Activated CD4-positive, alpha-beta T cell treated with anti-CD3 and anti-CD28 coated beads for 4 hours (primary cell): ENCODE measurements at regions not wholly inside any gene's neighbourhood (a gene's known extent, or its start where the extent isn't known, plus 50 kb on each side); places are given as distances from the start of the nearest gene placed in this dataset.

Experiments used
- DNase-seq, 2 donors: peaks; one replicate each; pipeline ENCODE4 v3.0.0-alpha.2; 2020

DNA sequence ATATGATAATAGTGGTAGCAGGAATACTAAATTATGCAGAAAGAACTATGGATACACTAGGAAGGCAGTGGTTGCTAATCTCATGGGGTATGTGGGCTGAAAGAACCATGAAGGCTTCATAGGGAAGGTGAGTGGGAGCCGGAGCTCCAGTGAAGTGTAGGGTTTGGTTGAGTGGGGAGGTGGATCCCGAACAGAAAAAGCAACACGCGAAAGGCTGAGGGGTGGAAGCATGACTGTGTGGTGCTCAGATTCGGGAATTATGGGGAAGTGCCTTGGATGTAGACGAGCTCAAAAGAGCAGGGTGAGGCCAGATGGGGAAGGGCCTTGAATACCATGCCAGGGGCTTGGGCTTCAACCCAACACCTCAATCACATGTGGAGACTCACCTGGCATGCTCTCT is 715.1 kb downstream of the TYW1 start:
- DNase-seq: no peak

DNA sequence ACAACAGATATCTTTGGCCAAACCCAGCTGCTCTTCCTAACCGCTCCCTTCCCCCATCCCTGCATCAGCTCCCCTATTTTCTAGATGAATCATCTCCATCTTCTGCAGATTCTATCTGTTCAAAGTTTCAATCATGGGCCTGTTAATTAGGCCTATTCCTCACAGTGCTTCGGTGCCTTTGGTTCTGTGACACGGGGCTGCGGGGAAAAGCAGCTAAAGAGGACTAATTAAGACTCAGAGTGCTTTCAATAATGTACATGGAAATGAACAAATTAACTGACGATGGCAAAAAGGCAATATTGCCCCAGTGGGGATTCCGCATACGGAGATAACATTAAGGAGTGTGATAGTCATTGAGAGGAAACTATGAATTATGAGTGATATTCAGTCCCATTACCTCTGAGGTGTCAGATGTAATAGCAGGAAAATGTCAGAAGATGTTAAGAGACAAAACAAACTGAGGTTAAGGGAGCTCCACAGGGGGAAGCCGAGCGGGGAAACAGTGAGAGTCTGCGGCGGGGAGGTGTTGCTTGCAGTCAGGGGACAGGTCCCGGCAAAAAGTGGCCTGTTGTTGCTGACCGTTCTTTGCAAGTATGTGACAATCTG is 716.9 kb downstream of the TYW1 start:
- no peak for DNase-seq

DNA sequence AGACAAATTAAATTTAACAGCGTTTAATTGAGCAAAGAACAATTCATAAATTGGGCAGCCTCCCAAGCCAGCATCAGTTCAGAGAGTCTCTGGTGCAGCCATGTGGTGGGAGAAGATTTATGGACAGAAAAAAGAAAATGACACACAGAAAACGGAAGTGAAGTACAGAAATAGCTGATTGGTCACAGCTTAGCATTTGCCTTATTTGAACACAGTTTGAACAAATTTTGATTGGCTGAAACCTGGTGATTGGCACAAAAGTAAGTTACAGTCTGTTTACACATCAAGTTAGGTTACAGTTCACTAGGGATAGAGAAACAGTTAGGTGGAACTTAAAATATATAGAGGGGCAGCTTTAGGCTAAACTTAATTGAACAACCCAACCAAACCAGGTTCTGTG is 720.1 kb downstream of the TYW1 start:
- no peak for DNase-seq

DNA sequence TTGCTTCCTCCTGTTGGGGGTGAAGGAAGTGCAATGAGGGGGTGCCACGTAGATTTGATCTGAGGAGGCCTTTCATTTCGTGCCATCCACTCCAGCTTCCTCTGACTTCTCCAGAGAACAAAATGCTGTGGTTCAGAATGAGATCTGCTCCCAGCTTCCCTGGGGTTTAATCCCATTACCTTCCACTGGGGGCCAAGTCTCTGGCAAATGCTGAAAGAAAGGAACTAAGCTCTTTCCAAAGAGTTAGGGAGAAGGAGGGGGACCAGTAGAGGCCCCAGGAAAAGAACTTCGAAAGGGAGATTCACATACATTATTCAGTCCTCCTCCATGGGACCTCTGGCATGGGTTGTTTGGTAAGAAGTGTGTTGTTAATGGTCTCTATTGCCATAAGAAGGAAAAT is 727.0 kb downstream of the TYW1 start:
- DNase-seq: no peak

DNA sequence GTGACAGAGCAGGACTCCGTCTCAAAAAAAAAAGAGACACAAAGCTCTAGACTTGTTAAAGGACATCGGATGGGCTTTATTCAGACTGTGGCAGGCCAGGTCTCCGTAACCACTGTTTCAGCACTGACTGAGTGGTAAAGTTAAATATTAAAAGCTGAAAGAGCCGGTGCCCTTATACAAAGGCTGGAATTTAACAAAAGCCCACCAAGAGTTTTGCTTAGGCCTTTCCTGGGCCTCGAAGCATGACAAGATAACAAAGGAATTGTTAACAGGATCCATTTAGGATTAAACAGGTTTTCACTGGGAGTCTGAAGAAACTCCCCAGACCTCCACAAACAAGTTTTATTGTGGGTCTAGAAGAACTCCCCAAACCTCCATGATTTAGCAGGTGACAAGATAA is 727.8 kb downstream of the TYW1 start:
- no peak for DNase-seq

DNA sequence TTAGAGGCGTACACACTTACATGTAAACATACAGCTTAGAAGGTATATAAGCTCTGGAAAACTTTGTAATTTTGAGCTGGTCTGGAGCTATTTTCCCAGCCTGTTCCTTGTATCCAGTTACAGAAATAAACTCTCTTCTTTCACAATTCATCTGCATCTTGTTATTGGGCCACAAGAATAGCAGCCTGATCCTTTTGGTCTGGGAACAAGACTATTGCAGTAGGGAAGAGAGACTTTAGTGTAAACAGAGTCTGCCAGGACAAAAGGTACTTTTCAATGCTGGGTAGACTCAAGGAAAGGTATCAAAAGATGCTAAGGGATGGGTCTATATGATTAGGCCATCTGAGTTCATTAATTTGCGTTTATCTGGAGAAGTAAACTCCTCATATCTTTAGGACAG is 728.3 kb downstream of the TYW1 start:
- no peak for DNase-seq

DNA sequence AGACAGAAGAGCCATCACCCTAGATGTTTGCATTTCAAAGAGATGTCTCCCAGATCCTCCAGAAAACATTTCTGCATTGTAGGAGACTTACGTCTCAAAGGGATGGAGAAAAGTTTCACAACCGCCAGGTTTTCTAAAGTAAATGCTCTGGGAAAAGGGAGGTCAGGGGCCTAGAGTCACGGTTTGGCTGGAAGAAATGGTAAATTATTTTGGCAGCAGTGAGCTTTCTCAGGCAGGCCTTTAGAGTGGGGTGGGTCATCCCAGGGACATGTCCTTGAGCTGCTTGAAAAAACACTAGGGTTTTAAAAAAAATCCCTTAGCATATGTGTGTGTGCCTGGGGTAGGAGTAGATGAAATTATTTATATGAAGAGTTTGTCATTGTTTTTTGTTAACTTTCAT is 728.8 kb downstream of the TYW1 start:
- no peak for DNase-seq

DNA sequence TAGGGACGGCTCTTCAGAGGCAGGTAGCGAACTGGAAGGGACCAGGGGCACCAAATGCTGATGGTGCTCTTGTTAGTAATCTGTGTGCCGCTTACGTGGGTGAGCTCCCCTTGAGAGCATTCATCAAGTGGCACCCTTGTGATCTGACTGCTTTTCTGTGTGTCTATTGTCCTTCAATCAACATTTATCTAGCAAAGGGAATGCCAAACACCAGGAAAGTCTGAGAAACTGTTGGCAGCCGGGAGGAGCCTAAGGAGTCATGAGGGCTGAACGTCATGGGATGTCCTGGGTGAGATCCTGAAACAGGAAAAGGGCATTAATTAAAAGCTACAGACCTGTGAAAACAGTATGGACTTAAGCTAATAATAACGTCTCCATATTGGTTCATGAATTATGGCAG is 733.1 kb downstream of the TYW1 start:
- DNase-seq: no peak

- DNase-seq: no peak
Measured at GRCh38 chr7:67731704-67732103, 735.1 kb downstream of the TYW1 start.

DNA sequence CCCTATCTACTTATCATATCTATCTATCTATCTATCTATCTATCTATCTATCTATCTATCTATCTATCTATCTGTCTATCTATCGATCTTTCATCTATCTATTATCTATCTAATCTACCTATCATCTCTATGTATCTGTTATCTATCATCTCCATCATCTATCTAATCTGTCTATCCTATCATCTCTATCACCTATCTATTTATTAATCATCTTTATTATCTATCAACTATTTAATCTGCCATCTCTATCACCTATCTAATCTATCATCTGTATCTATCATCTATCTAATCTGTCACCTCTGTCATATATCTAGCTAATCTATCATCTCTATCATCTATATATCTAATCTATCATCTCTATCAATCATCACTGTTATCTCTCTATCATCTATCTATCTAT is 736.3 kb downstream of the TYW1 start:
- DNase-seq: no peak

DNA sequence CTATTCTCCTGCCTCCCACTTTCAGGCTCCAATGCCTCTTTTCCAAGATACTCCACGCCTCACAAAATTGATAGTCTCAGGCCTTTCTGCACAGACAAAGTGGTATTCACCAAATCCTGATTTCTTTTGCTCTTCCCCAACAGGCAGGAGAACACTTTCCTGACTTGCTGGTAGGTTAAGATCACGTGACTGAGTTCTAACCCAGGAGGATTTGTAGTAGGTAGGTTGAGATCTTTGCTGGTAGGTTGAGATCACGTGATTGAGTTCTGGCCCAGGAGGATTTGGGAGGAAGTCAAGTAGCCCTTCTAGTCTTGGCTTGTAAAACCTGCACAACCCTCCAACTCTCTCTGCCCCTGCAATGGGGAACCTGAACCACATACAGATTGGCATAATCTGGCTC is 741.5 kb downstream of the TYW1 start:
- no peak for DNase-seq

GRCh38 chr7:67738958-67739357 is 742.3 kb downstream of the TYW1 start:
- no peak for DNase-seq

DNA sequence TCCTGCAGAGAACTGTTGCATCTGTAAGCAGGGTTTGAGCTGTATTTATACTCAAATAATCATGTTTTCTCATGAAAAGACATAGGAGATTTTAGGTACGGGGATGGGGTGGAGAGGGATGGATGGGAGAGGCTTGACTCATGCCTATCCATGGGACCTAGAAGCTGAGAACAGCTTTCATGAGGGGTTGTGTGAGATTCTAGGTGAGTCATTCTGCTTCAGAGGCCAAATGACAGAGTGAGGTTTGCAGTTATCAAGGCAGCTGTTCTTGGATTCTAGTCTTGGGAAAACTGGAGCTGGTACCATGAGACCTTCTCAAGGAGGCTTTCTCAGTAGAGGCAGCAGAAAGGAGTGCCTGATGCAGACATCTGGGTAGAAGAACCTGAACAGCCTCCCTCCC is 746.9 kb downstream of the TYW1 start:
- no peak for DNase-seq

DNA sequence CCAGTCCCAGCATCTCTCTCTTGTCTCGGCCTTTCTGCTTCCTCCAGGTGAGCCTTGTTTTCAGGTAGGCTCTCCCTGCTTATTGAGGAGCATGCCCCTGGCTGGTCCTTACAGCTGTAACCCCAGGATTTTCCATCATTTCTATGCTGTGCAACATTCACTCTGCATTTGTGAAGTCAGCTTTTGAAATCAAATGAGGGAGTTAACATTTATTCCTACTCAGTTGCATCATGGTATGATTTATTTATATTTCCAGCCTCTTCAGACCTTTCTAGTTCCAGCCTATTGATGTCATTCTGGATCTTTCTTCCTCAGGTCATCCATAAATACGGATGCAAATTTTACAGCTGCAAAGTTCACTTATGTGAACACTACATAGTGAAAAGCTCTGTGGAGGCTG is 755.6 kb downstream of the TYW1 start:
- DNase-seq: no peak

DNA sequence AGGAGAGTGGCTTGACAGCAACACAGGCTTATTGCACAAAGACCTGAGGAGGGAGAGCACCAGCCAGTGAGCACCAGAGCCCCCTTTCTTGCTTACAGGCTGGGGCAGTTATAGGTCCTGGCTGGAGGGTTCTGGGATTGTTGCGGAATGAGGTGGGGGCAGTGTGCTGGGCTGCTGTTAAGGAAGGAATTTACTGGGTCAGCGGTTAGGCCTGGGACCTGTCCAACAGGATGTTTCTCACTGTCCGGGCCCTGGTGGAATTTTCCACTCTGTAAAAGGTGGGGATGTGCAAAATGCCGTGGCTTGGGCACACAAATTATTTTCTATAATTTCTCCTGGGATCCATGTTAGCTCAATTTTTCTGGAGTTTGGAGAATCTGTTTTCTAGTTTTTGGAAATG is 757.3 kb downstream of the TYW1 start:
- DNase-seq: no peak

DNA sequence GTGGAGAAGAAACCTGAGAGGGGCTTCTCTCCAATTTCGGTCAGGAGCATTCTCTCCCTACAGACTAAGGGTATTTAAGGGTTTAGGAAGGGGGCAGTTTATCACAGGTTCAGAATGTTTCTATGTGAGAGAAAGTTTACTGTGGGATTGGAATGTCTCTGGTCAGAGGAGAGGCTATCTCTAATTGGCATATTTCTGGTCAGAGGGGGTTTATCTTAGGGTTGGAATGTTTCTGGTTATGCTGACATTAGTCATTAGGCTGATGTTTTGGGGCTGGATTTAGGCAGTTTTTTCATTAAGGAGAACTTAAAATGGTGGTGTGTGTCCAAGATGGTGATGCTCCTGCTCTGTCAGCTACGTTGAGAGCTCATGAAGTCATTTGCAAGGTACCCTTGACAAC is 758.0 kb downstream of the TYW1 start:
- DNase-seq: no peak

GRCh38 chr7:67758551-67758950 is 761.9 kb downstream of the TYW1 start:
- DNase-seq: no peak

GRCh38 chr7:67760971-67761370 is 764.3 kb downstream of the TYW1 start:
- DNase-seq: no peak

GRCh38 chr7:67762516-67762915 is 765.9 kb downstream of the TYW1 start:
- DNase-seq: no peak

GRCh38 chr7:67764289-67764688 is 767.7 kb downstream of the TYW1 start:
- no peak for DNase-seq

DNA sequence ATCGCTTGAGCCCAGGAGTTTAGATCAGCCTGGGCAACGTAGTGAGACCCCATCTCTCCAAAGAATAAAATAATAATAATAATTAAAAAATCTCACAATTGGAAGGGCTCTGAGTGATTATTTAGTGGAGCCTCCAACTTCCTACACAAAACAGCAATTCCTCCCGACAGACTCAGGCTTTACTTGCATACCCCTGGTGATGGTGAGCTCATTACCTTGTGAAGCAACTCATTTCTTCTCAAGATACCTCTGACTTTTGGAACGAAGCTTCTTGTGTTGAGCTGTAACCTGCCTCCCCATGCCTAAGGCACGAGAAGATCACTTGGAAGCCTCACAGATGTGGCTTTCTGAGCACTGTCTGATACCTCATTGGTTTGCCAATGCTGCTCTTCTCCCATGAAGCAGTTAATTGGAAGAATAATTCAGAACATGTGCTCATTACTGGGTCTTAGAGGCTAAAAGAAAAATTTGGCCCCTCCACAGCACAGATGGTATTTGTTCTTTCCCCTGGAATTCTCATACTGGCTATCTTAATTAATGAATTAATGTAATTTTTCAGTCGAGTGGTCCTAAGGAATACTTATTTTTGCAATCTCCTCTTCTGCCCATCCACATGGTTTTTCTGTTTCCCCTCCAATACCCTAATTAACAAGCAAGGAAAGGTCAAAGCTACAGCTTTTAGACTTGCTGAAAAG is 769.0 kb downstream of the TYW1 start:
- no peak for DNase-seq

DNA sequence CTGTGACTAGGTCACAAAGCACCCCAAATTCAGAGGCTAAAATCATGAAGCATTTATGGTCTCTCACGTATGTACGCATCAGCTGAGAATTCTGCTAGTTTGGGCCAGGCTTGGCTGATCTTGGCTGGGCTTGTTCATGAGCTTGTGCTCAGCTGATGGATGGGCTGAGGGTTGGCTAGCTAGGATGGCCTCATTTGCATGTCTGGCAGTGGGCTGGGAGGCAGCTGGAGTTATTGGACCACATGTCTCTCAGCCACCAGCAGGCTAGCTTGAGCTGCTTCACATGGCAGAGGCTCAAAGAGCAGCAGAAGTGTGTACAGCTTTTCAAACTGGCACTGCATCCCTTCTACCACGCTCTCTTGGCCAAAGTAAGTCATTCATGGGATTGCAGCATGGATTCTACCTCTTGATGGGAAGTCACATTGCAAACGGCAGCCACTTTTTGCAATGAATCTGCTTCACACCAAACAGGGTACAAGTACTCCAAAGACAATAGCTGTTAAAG is 770.3 kb downstream of the TYW1 start:
- no peak for DNase-seq

DNA sequence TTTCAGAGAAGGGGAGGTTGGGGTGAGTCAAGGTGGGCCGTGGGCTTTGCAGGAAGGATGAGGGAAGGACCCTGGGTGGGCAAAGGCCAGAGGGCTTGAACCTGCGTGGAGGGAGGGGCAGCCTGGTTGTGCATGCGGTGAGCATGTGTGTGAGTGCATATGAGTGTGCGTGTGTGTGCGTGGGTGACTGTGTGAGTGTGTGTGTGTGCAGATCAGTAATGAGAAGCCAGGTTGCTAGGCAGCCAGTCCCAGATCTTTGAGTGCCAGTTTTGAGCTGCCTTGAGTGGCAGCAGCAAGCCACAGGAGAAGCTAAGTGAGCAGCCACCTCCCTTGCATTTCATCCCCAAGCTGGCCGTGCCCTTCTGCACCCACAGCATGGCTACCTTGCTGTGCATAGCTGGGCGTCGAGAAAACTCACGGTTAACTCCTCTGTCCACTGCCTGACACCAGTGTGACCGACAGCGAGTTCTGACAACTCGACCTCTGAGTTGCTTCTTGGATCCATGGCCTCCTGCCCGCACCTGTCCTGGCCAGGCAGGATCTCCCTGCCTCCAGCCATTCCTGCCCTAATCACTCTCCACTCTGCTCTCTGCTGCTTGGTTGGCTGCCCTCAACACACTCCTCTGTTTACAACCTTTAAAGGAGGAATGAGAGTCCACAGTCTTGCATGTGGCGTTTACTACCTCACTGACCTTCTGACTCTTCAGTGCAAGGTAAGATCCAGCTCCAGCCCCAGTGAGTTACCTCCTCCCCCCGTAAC is 775.4 kb downstream of the TYW1 start:
- DNase-seq: no peak

DNA sequence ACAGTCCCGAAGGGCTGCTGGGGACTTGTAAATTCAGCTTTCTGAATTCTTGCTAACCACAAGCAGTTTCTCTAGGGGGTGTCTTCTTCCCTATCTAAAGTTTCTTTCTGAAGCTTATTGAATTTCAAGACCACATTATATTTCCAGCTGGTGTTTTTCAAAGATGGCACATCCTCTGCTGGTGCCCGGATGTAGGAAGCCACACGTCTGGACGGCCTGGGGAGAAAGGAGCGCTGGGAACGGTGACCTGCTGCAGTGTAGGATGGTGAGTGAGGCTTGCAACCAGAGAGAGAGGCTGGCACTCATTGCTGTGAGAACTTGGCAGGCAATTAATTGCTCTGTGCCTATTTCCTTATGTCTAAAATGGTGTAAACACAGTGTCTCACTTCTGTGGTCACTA is 776.4 kb downstream of the TYW1 start:
- no peak for DNase-seq
